KMS-11 (cell line): ENCODE measurements at regions not wholly inside any gene's neighbourhood (a gene's known extent, or its start where the extent isn't known, plus 50 kb on each side); places are given as distances from the start of the nearest gene placed in this dataset.
A peak's percentile ranks its signal among the peaks of the same experiment; 100 is the strongest.

Experiments
- H2AFZ ChIP-seq: fragments of 200-600 bp; sonication (generic); 2 replicates; pipeline ENCODE4 v1.6.1; 2016; ENCODE audit warnings: antibody characterized with exemption, mixed run types, low read depth
- H3K27ac ChIP-seq: fragments of 200-600 bp; sonication (generic); 2 replicates; pipeline ENCODE4 v1.6.1; 2016; ENCODE audit warnings: mild to moderate bottlenecking, mixed run types
- H3K27me3 ChIP-seq: fragments of 200-600 bp; sonication (generic); 2 replicates; pipeline ENCODE4 v1.6.1; 2017; ENCODE audit warnings: mild to moderate bottlenecking, low read depth, mixed run types, moderate library complexity; ENCODE audit not compliant: insufficient read depth
- H3K36me3 ChIP-seq: fragments of 200-600 bp; sonication (generic); 2 replicates; pipeline ENCODE4 v1.6.1; 2017; ENCODE audit warnings: mild to moderate bottlenecking, mixed run types; ENCODE audit not compliant: insufficient read depth
- H3K4me1 ChIP-seq: fragments of 200-600 bp; sonication (generic); 2 replicates; pipeline ENCODE4 v1.6.1; 2016; ENCODE audit warnings: mild to moderate bottlenecking, low read depth, mixed run types; ENCODE audit not compliant: poor library complexity, severe bottlenecking
- H3K4me2 ChIP-seq: fragments of 200-600 bp; sonication (generic); 2 replicates; pipeline ENCODE4 v1.7.0; 2016; ENCODE audit warnings: mild to moderate bottlenecking, mixed run types
- H3K4me3 ChIP-seq: fragments of 200-600 bp; sonication (generic); IDR thresholded peaks from 2 replicates; pipeline ENCODE4 v1.6.1; 2017; ENCODE audit warnings: low read depth, low read length, mixed read lengths; ENCODE audit not compliant: insufficient read depth
- H3K79me2 ChIP-seq: fragments of 200-600 bp; sonication (generic); 2 replicates; pipeline ENCODE4 v1.6.1; 2016; ENCODE audit warnings: low read depth, mixed run types; ENCODE audit not compliant: insufficient read depth
- H3K9ac ChIP-seq: fragments of 200-600 bp; sonication (generic); 2 replicates; pipeline ENCODE4 v1.6.1; 2016; ENCODE audit warnings: mild to moderate bottlenecking, mixed run types
- H4K20me1 ChIP-seq: fragments of 200-600 bp; sonication (generic); 2 replicates; pipeline ENCODE4 v1.6.1; 2016; ENCODE audit warnings: mild to moderate bottlenecking, mixed run types; ENCODE audit not compliant: insufficient read depth
- CTCF ChIP-seq: fragments of 200-600 bp; sonication (generic); conservative IDR thresholded peaks from 2 replicates; pipeline ENCODE4 v1.6.1; 2017; ENCODE audit warnings: low read depth, mild to moderate bottlenecking, antibody characterized with exemption, low read length, moderate library complexity, mixed read lengths

DNA sequence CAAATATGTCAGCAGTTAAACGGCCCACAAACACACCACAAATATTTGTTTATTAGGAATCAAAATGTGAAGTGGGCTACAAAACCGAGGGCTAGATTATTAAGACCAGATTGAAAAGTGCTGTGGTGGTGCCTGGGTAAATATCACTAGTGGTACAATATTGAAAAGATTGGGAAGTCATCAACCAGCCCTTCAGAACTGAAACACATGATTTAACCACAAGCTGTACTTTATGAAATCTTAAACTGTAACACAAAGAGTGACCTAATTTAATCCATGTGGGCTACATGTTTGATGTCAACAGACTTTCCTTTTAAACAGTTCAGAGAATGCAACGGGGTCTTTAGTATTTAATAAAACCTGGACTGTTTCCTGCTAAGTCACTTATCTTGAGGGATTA is 182.3 kb downstream of the SPATA31D1 start:
- Histone ChIP-seq H4K20me1 (no peaks in the 10 kb centered on the region), H3K27me3 (no peaks in the 10 kb centered on the region), H3K4me1 (peaks cover 84% of the 10 kb centered on the region), H3K27ac (peak overlapping the region; percentile 57), H3K9ac (peak overlapping the region; percentile 23; the same call in 1 of the 2 replicates), H2AFZ (no peak overlapping the region), H3K4me2 (peak overlapping the region; percentile 60), H3K79me2 (peaks cover under 1% of the 10 kb centered on the region; the same call in 1 of the 2 replicates), H3K4me3 (no peak overlapping the region), H3K36me3 (no peaks in the 10 kb centered on the region)
- no peak for TF ChIP-seq CTCF

GRCh38 chr9:82171271-82171670 is 182.7 kb downstream of the SPATA31D1 start:
- no peak for TF ChIP-seq CTCF
- H3K27me3 ChIP-seq, result no peaks in the 10 kb centered on the region
- peaks cover 79% of the 10 kb centered on the region for H3K4me1 ChIP-seq
- no peaks in the 10 kb centered on the region for H3K79me2 ChIP-seq
- H2AFZ ChIP-seq, result no peak overlapping the region
- peak overlapping the region; percentile 57 for H3K27ac ChIP-seq
- H3K4me3 ChIP-seq, result no peak overlapping the region
- H4K20me1 ChIP-seq, result no peaks in the 10 kb centered on the region
- H3K36me3 ChIP-seq, result no peaks in the 10 kb centered on the region
- peak overlapping the region; percentile 60 for H3K4me2 ChIP-seq
- H3K9ac ChIP-seq, result peak overlapping the region; percentile 23; the same call in 1 of the 2 replicates

DNA sequence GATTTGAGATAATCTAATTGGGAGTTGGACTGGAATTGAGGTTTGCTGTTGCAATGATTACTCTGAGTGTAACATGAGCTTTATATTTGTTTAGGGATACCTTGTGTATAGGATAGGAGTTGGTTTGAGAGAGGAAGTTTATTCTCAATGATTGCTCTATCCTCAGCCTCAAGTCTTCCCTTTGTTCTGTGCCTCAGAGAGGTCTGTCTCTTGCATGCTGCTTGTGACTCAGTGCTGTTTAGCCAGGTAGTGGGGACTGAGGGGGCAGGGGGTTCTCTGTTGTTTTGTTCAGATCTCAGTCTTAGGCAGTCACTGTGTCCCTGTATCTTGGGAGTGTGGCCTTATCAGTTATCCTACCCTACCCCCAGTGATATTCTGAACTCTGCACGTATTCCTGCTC is 192.1 kb downstream of the SPATA31D1 start:
- H3K4me1 ChIP-seq, result peaks cover 76% of the 10 kb centered on the region

DNA sequence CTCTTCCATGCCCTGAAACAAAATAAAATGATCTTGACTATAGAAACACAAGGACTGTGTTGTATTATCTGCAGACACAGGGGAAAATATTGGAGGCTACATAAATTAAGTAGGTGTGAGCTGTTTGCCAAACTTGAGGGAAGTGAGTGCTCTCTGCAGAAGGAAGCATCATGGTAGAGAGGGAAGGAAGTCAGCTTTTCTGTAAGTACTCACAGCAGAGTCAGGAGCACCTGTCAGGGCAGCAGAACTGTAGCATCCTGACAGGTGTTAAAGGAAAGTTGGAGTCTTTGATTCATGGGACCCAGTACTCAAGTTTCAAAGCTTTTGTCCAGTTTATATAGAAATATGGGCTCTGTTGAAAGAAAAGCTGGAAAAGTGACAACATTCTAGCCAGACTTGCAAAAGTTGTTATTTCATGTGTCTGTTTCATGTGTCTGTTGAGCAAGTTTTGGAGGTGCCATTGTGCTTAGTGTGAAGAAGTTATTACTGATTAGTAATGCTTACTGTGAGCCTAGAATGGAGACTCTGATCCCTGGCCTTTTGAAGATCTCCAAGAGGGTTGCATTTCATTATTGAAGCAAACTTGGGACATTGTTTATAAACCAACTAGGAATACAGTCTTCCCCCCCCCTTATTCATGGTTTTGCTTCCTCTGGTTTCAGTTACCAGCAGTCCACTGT is 194.7 kb downstream of the SPATA31D1 start:
- TF ChIP-seq CTCF, result no peak
- peak overlapping the region; percentile 7; the same call in 1 of the 2 replicates for H3K9ac ChIP-seq
- peaks cover 41% of the 10 kb centered on the region for H3K79me2 ChIP-seq
- peak overlapping the region; percentile 72 for H3K4me2 ChIP-seq
- no peaks in the 10 kb centered on the region for H3K36me3 ChIP-seq
- no peak overlapping the region for H2AFZ ChIP-seq
- H3K4me3 ChIP-seq, result no peak overlapping the region
- H3K27ac ChIP-seq, result peak overlapping the region; percentile 73
- no peaks in the 10 kb centered on the region for H3K27me3 ChIP-seq
- H4K20me1 ChIP-seq, result no peaks in the 10 kb centered on the region
- peaks cover 97% of the 10 kb centered on the region for H3K4me1 ChIP-seq

More for the DNA sequence above, 192.1 kb downstream of the SPATA31D1 start:
- Histone ChIP-seq H3K27me3 (no peaks in the 10 kb centered on the region), H3K4me3 (no peak overlapping the region), H4K20me1 (no peaks in the 10 kb centered on the region), H3K27ac (no peak overlapping the region), H2AFZ (no peak overlapping the region), H3K79me2 (peaks cover 20% of the 10 kb centered on the region; the same call in 1 of the 2 replicates), H3K36me3 (no peaks in the 10 kb centered on the region), H3K9ac (no peak overlapping the region), H3K4me2 (peak overlapping the region; percentile 10; the same call in 1 of the 2 replicates)
- no peak for TF ChIP-seq CTCF
